GM12878 (cell line): ENCODE measurements at regions not wholly inside any gene's neighbourhood (a gene's known extent, or its start where the extent isn't known, plus 50 kb on each side); places are given as distances from the start of the nearest gene placed in this dataset.

Source experiments
- ATAC-seq: fragments of 200-7000 bp; cut with Tn5 transposase; 3 replicates; pipeline ENCODE4 v1.9.1; 2020; ENCODE audit warnings: mild to moderate bottlenecking, moderate library complexity
- BruUV-seq: library from RNA; stranded (reverse); fragments of 400-500 nt; replicated peaks from 2 replicates; lab custom pipeline; 2021; lab: Mats Ljungman, UMichigan
- CTCF ChIA-PET: fragments of 300-600 bp; sonication (Branson Sonifier 250); formaldehyde crosslinking; extraction: SDS; loops from one replicate; lab custom pipeline; 2021; ENCODE audit warnings: inconsistent platforms; lab: Yijun Ruan, JAX
- POLR2A ChIA-PET: fragments of 350-600 bp; formaldehyde crosslinking; extraction: SDS; loops from one replicate; lab custom pipeline; 2021; ENCODE audit warnings: inconsistent platforms; lab: Charles Lee
- RAD21 ChIA-PET: fragments of 300-600 bp; sonication (Branson Sonifier 250); formaldehyde crosslinking; loops from one replicate; lab custom pipeline; 2023; ENCODE audit warnings: antibody characterized with exemption; ENCODE audit not compliant: unreplicated experiment; lab: Charles Lee
- SMC1A ChIA-PET: fragments of 300-600 bp; sonication (Branson Sonifier 250); formaldehyde crosslinking; loops from one replicate; lab custom pipeline; 2023; ENCODE audit not compliant: unreplicated experiment, uncharacterized antibody; lab: Charles Lee
- DNase-seq: peaks from one replicate; pipeline ENCODE4 v3.0.0-alpha.2; 2011; ENCODE audit warnings: low read depth, low spot score
- FAIRE-seq: peaks from 3 replicates; lab custom pipeline; 2011; peaks lifted over from hg19 to GRCh38; lab: Jason Lieb, UNC
- H2AFZ ChIP-seq: 2 replicates; pipeline ENCODE4 v1.6.0; 2011; ENCODE audit warnings: low read depth, low read length, control low read depth; ENCODE audit not compliant: control insufficient read depth
- H3K27ac ChIP-seq: 2 replicates; pipeline ENCODE4 v1.5.1; 2011; ENCODE audit warnings: control low read depth; ENCODE audit not compliant: control insufficient read depth, insufficient read depth
- H3K27me3 ChIP-seq, 2 experiments: replicated peaks in 1 of 2; 2 replicates each; pipeline versions ENCODE4 v1.6.0 to v1.6.1; 2011; ENCODE audit warnings: low read length in 1 of 2; ENCODE audit not compliant: control insufficient read depth in 2 of 2, insufficient read depth in 2 of 2
- H3K36me3 ChIP-seq, 2 experiments: 2 replicates each; pipeline ENCODE4 v1.5.1; 2011; ENCODE audit warnings: low read length in 1 of 2; ENCODE audit not compliant: control insufficient read depth in 2 of 2, insufficient read depth in 2 of 2
- H3K4me1 ChIP-seq: 2 replicates; pipeline ENCODE4 v1.6.1; 2011; ENCODE audit warnings: mild to moderate bottlenecking, low read length, moderate library complexity, mixed read lengths; ENCODE audit not compliant: control insufficient read depth, insufficient read depth
- H3K4me2 ChIP-seq: 2 replicates; pipeline ENCODE4 v1.6.0; 2011; ENCODE audit warnings: control low read depth; ENCODE audit not compliant: control insufficient read depth, insufficient read depth
- H3K4me3 ChIP-seq: fragments of 200-600 bp; sonication (generic); 2 replicates; pipeline ENCODE4 v1.5.1; 2016
- H3K79me2 ChIP-seq: 2 replicates; pipeline ENCODE4 v1.6.0; 2011; ENCODE audit warnings: low read length; ENCODE audit not compliant: control insufficient read depth, insufficient read depth
- H3K9ac ChIP-seq: 2 replicates; pipeline ENCODE4 v1.8.0; 2011; ENCODE audit warnings: low read length, control low read depth, mixed read lengths; ENCODE audit not compliant: control insufficient read depth, insufficient read depth
- H3K9me3 ChIP-seq: replicated peaks from 3 replicates; pipeline ENCODE4 v1.5.1; 2011; ENCODE audit warnings: mild to moderate bottlenecking, low read length; ENCODE audit not compliant: control insufficient read depth, insufficient read depth
- H4K20me1 ChIP-seq: 2 replicates; pipeline ENCODE4 v1.6.0; 2011; ENCODE audit not compliant: control insufficient read depth, insufficient read depth
- ASH2L ChIP-seq: fragments of 300-600, 200-600 bp; sonication (generic); IDR thresholded peaks from 2 replicates; pipeline ENCODE4 v1.6.1; 2017; ENCODE audit warnings: low read depth, mild to moderate bottlenecking, borderline replicate concordance
- BCL11A ChIP-seq: IDR thresholded peaks from 2 replicates; pipeline ENCODE4 v1.6.1; 2011; ENCODE audit warnings: low read depth, low read length
- CREB1 ChIP-seq: IDR thresholded peaks from 2 replicates; pipeline ENCODE4 v1.6.1; 2012; ENCODE audit warnings: low read depth, mild to moderate bottlenecking, inconsistent platforms
- EGR1 ChIP-seq, 2 experiments: IDR thresholded peaks; 1 replicate in 1 of 2; 2 replicates in 1 of 2; pipeline ENCODE4 v1.6.1; 2011 to 2012; ENCODE audit warnings: low read depth in 2 of 2, low read length in 2 of 2, borderline replicate concordance in 1 of 2, mild to moderate bottlenecking in 1 of 2, moderate library complexity in 1 of 2
- GABPA ChIP-seq: IDR thresholded peaks from 2 replicates; pipeline ENCODE4 v1.6.1; 2014; ENCODE audit warnings: antibody characterized with exemption, low read depth, mild to moderate bottlenecking, inconsistent platforms
- IKZF2 ChIP-seq, 2 experiments: fragments of 450-650 bp; IDR thresholded peaks; 2 replicates each; pipeline ENCODE4 v1.6.1; 2017; ENCODE audit warnings: mild to moderate bottlenecking in 2 of 2, moderate library complexity in 2 of 2
- LARP7 ChIP-seq: fragments of 450-650 bp; IDR thresholded peaks from 2 replicates; pipeline ENCODE4 v1.6.1; 2017; ENCODE audit warnings: mild to moderate bottlenecking
- NFYB ChIP-seq: IDR thresholded peaks from 2 replicates; pipeline ENCODE4 v1.6.1; 2011; ENCODE audit warnings: low read depth, mild to moderate bottlenecking, low read length, improper control_type of control experiment, moderate library complexity; ENCODE audit not compliant: insufficient read depth
- NR2C1 ChIP-seq: fragments of 450-650 bp; IDR thresholded peaks from 2 replicates; pipeline ENCODE4 v1.6.1; 2017; ENCODE audit warnings: antibody characterized with exemption, mild to moderate bottlenecking, moderate library complexity
- POLR2A ChIP-seq: IDR thresholded peaks from 2 replicates; pipeline ENCODE4 v1.6.1; 2011; ENCODE audit warnings: low read depth, mild to moderate bottlenecking, low read length
- RELA ChIP-seq: fragments of 450-650 bp; IDR thresholded peaks from 2 replicates; pipeline ENCODE4 v1.8.0; 2014; ENCODE audit warnings: borderline replicate concordance; ENCODE audit not compliant: partially characterized antibody
- SMAD1 ChIP-seq: fragments of 450-650 bp; IDR thresholded peaks from 2 replicates; pipeline ENCODE4 v1.6.1; 2018; ENCODE audit warnings: mild to moderate bottlenecking, low read depth; ENCODE audit not compliant: partially characterized antibody
- SMC3 ChIP-seq: IDR thresholded peaks from 2 replicates; pipeline ENCODE4 v1.6.1; 2011; ENCODE audit warnings: low read length, improper control_type of control experiment, borderline replicate concordance
- TBL1XR1 ChIP-seq: IDR thresholded peaks from 2 replicates; pipeline ENCODE4 v1.6.1; 2012; ENCODE audit warnings: low read depth, low read length, improper control_type of control experiment
- WRNIP1 ChIP-seq: IDR thresholded peaks from 2 replicates; pipeline ENCODE4 v1.6.1; 2011; ENCODE audit warnings: low read depth, low read length, improper control_type of control experiment, borderline replicate concordance
- WGBS: methylation state at CpG from one replicate; pipeline ENCODE4 v1.1.6; 2016; ENCODE audit warnings: low lambda C conversion rate; ENCODE audit not compliant: insufficient replicate concordance, insufficient coverage; ENCODE audit errors: missing lambda C conversion rate; 5-methylcytosine and 5-hydroxymethylcytosine counted together
- in situ Hi-C: fragments of 300-500 bp; cut with MboI; formaldehyde crosslinking; loops from 9 replicates; pipeline ENCODE4 v1.14.3; 2018; ENCODE audit warnings: mixed read lengths
- intact Hi-C: fragments of 100-400 bp; cut with micrococcal nuclease; formaldehyde crosslinking; loops from one replicate; pipeline ENCODE4 v1.14.2; 2022; ENCODE audit not compliant: unreplicated experiment

DNA sequence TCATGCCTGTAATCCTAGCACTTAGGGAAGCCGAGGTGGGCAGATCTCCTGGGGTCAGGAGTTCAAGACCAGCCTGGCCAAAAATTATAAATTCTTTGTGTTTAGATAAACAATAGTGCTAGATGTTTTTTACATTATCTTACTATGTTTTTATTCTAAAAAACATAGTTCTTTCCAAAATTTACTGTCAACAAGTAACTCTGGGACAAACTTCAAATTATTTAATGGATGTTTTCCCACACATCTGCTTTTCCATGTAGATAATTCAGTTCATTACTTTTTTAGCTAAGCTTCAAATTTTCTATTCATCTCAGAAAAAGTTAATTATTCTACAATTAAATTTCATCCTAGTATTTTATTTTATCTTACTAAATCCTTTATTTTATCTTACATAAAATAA, 596.2 kb upstream of the LRRC4C start:
- CTCF ChIA-PET, result no interaction called here
- intact Hi-C loops (no loop called here), in situ Hi-C loops (no loop called here)
- H2AFZ ChIP-seq, result no peak overlapping the region
- H3K79me2 ChIP-seq, result no peaks in the 10 kb centered on the region
- TF ChIP-seq SMC3, result no peak
- no peak for TF ChIP-seq SMAD1
- TF ChIP-seq WRNIP1, result no peak
- no peak for TF ChIP-seq RELA
- no peak for TF ChIP-seq LARP7
- no peak for TF ChIP-seq NFYB
- TF ChIP-seq NR2C1, result no peak
- TF ChIP-seq IKZF2 (IDR thresholded peaks at IDR 0.05), result no peak
- TF ChIP-seq GABPA, result no peak
- no peak for TF ChIP-seq TBL1XR1
- TF ChIP-seq EGR1 (IDR thresholded peaks at IDR 0.05; ENCODE audit: borderline replicate concordance in 1 of 2, low read depth in 2 of 2, low read length in 2 of 2), result no peak
- no peak for TF ChIP-seq CREB1
- no peak for TF ChIP-seq BCL11A
- no peak for TF ChIP-seq POLR2A
- TF ChIP-seq ASH2L, result no peak
- BruUV-seq, result no TSS peak
- H3K4me3 ChIP-seq, result no peak overlapping the region
- H4K20me1 ChIP-seq, result no peaks in the 10 kb centered on the region
- no peak for FAIRE-seq
- POLR2A ChIA-PET, result no interaction called here
- no peak for ATAC-seq
- no peaks in the 10 kb centered on the region for H3K9me3 ChIP-seq
- H3K27me3 ChIP-seq, result no peaks in the 10 kb centered on the region
- DNase-seq, result no peak
- H3K27ac ChIP-seq, result no peak overlapping the region
- no peaks in the 10 kb centered on the region for H3K36me3 ChIP-seq
- no peak overlapping the region for H3K9ac ChIP-seq
- SMC1A ChIA-PET, result no interaction called here
- H3K4me1 ChIP-seq, result no peaks in the 10 kb centered on the region
- 0% methylated on average over 1 of the region's 1 CpG for WGBS
- RAD21 ChIA-PET, result no interaction called here
- H3K4me2 ChIP-seq, result no peak overlapping the region
